DMS 273 (cell line): ENCODE measurements at regions not wholly inside any gene's neighbourhood (a gene's known extent, or its start where the extent isn't known, plus 50 kb on each side); places are given as distances from the start of the nearest gene placed in this dataset.
"Not testable (repeated sequence)": the region's sequence is repeated elsewhere in the genome, so short reads cannot be mapped to it uniquely, and the experiment has no call there.

Experiments used
- DNase-seq: peaks from one replicate; lab custom pipeline; 2025; ENCODE audit not compliant: unreplicated experiment; lab: John Stamatoyannopoulos, UW

GRCh38 chr11:14573539-14574057 is 53.4 kb upstream of the PSMA1 start:
- DNase-seq: not testable (repeated sequence)

GRCh38 chr11:14577292-14577691 is 57.1 kb upstream of the PSMA1 start:
- DNase-seq: no peak

GRCh38 chr11:14577835-14578529 is 57.8 kb upstream of the PSMA1 start:
- no peak for DNase-seq

- peak; percentile 60 for DNase-seq
Observed at GRCh38 chr11:14578541-14578956, 58.4 kb upstream of the PSMA1 start.

- DNase-seq: no peak
Observed at GRCh38 chr11:14579646-14580045, 59.5 kb upstream of the PSMA1 start.

GRCh38 chr11:14582793-14583192 is 60.8 kb upstream of the PDE3B start:
- no peak for DNase-seq

GRCh38 chr11:14583252-14584034 is 60.2 kb upstream of the PDE3B start:
- peak; percentile 90 for DNase-seq

- no peak for DNase-seq
Observed at GRCh38 chr11:14584035-14584363, 59.6 kb upstream of the PDE3B start.

GRCh38 chr11:14584595-14584994 is 59.0 kb upstream of the PDE3B start:
- no peak for DNase-seq

GRCh38 chr11:14585438-14585837 is 58.2 kb upstream of the PDE3B start:
- DNase-seq: no peak

GRCh38 chr11:14587258-14587657 is 56.3 kb upstream of the PDE3B start:
- no peak for DNase-seq

- no peak for DNase-seq
Observed at GRCh38 chr11:14588681-14589080, 54.9 kb upstream of the PDE3B start.

- DNase-seq: no peak
Observed at GRCh38 chr11:14589421-14589820, 54.2 kb upstream of the PDE3B start.

GRCh38 chr11:14591046-14591445 is 52.6 kb upstream of the PDE3B start:
- DNase-seq: not testable (repeated sequence)

- no peak for DNase-seq
Observed at GRCh38 chr11:14593671-14594070, 49.9 kb upstream of the PDE3B start.
